ENCODE measurements at regions not wholly inside any gene's neighbourhood (a gene's known extent, or its start where the extent isn't known, plus 50 kb on each side); places are given as distances from the start of the nearest gene placed in this dataset.

- no peak for TF ChIP-seq CTCF (IDR thresholded peaks at IDR 0.05; ENCODE audit: insufficient read depth, low read length, poor library complexity, severe bottlenecking)
- Histone ChIP-seq H3K4me3 (ENCODE audit: low read depth, low read length) (no peak overlapping the region), H3K36me3 (ENCODE audit: control insufficient read depth, insufficient read depth, low read length) (no peaks in the 10 kb centered on the region), H3K27me3 (ENCODE audit: control insufficient read depth, insufficient read depth, low read length) (no peaks in the 10 kb centered on the region)
- no peak for DNase-seq (ENCODE audit: low read depth)
These were observed 376.2 kb upstream of the GRAMD2B start for GRCh38 chr5:126046846-126047571.

- no peak for DNase-seq (ENCODE audit: low read depth)
- no peak for TF ChIP-seq CTCF (IDR thresholded peaks at IDR 0.05; ENCODE audit: insufficient read depth, low read length, poor library complexity, severe bottlenecking)
- Histone ChIP-seq H3K27me3 (ENCODE audit: control insufficient read depth, insufficient read depth, low read length) (no peaks in the 10 kb centered on the region), H3K36me3 (ENCODE audit: control insufficient read depth, insufficient read depth, low read length) (no peaks in the 10 kb centered on the region), H3K4me3 (ENCODE audit: low read depth, low read length) (no peak overlapping the region)
These were observed 371.1 kb upstream of the GRAMD2B start for GRCh38 chr5:126052120-126052519.

GRCh38 chr5:126052791-126053190 is 370.4 kb upstream of the GRAMD2B start:
- Histone ChIP-seq H3K27me3 (ENCODE audit: control insufficient read depth, insufficient read depth, low read length) (no peaks in the 10 kb centered on the region), H3K4me3 (ENCODE audit: low read depth, low read length) (no peak overlapping the region), H3K36me3 (ENCODE audit: control insufficient read depth, insufficient read depth, low read length) (no peaks in the 10 kb centered on the region)
- TF ChIP-seq CTCF (IDR thresholded peaks at IDR 0.05; ENCODE audit: insufficient read depth, low read length, poor library complexity, severe bottlenecking): no peak
- no peak for DNase-seq (ENCODE audit: low read depth)

GRCh38 chr5:126053630-126054029 is 369.6 kb upstream of the GRAMD2B start:
- H3K36me3 ChIP-seq (ENCODE audit: control insufficient read depth, insufficient read depth, low read length): no peaks in the 10 kb centered on the region
- DNase-seq (ENCODE audit: low read depth): no peak
- no peak for TF ChIP-seq CTCF (IDR thresholded peaks at IDR 0.05; ENCODE audit: insufficient read depth, low read length, poor library complexity, severe bottlenecking)
- no peak overlapping the region for H3K4me3 ChIP-seq (ENCODE audit: low read depth, low read length)
- H3K27me3 ChIP-seq (ENCODE audit: control insufficient read depth, insufficient read depth, low read length): no peaks in the 10 kb centered on the region

- Histone ChIP-seq H3K27me3 (ENCODE audit: control insufficient read depth, insufficient read depth, low read length) (no peaks in the 10 kb centered on the region), H3K36me3 (ENCODE audit: control insufficient read depth, insufficient read depth, low read length) (no peaks in the 10 kb centered on the region), H3K4me3 (ENCODE audit: low read depth, low read length) (no peak overlapping the region)
- no peak for TF ChIP-seq CTCF (IDR thresholded peaks at IDR 0.05; ENCODE audit: insufficient read depth, low read length, poor library complexity, severe bottlenecking)
- DNase-seq (ENCODE audit: low read depth): no peak
These were observed 368.4 kb upstream of the GRAMD2B start for GRCh38 chr5:126054577-126055347.

All from kidney epithelial cell (primary cell).